ENCODE measurements at regions not wholly inside any gene's neighbourhood (a gene's known extent, or its start where the extent isn't known, plus 50 kb on each side); places are given as distances from the start of the nearest gene placed in this dataset.
A peak's percentile ranks its signal among the peaks of the same experiment; 100 is the strongest.

GRCh38 chr21:41638201-41638790 lies 128.6 kb downstream of the RIPK4 start:
- Mint-ChIP-seq H3K27ac (no peak overlapping the region), H3K27me3 (peaks cover 11% of the 10 kb centered on the region), H3K9me3 (peaks cover 11% of the 10 kb centered on the region), H3K4me1 (ENCODE audit: unreplicated experiment) (peaks cover 36% of the 10 kb centered on the region), H3K36me3 (peaks cover 5% of the 10 kb centered on the region), H3K4me3 (no peak overlapping the region)
- TF ChIP-seq, protein P1, sequence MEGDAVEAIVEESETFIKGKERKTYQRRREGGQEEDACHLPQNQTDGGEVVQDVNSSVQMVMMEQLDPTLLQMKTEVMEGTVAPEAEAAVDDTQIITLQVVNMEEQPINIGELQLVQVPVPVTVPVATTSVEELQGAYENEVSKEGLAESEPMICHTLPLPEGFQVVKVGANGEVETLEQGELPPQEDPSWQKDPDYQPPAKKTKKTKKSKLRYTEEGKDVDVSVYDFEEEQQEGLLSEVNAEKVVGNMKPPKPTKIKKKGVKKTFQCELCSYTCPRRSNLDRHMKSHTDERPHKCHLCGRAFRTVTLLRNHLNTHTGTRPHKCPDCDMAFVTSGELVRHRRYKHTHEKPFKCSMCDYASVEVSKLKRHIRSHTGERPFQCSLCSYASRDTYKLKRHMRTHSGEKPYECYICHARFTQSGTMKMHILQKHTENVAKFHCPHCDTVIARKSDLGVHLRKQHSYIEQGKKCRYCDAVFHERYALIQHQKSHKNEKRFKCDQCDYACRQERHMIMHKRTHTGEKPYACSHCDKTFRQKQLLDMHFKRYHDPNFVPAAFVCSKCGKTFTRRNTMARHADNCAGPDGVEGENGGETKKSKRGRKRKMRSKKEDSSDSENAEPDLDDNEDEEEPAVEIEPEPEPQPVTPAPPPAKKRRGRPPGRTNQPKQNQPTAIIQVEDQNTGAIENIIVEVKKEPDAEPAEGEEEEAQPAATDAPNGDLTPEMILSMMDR (conservative IDR thresholded peaks at IDR 0.05), result no peak
- no peak for DNase-seq (ENCODE audit: extremely low spot score, unreplicated experiment)

DNA sequence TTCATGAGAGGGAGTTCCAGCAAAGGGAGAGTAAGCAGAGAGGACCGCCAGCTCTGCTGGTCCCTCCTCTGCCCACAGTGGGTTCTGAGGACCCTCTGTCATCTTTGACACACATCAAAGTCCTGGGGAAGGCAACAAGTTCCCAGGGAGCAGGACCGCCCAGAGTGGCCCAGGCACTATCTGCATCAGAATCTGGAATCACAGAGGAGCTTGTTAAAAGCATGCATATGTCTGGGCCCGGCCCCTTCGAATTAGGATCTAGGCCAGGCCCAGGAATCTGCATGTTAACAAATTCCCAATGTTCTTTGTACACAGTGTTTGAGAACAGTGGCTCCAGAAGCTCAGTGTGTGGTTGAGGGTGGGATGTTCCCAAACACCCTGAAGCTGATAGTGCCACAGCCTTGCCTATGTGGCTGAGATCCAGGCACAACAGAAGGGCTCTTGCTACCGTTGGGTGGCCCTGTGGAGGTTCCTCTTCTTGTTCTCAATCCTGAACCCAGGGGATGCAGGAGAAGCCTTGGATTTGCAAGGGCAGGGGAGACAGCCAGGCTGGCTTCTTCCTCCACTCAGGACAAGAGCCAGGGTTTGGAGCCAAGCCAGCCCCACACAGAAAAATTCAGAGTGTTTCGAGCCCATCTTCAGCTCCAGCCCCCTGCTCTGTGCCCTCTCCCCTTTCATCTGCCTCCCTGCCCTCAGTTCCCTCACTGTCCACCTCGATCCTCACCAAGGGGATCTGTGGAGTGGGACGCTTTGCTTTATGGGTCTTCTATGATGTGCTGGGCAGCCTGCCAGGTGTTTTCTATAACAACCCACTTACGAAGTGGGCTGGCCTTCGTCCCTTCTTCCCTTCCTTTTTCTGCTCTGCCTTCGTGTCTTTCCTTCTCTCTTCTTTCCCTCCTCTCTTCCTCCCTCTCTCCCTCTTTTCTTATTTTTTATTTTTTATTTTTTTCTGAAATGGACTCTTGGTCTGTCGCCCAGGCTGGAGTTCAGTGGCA lies 129.0 kb upstream of the TMPRSS2 start:
- no peak overlapping the region for H3K27ac Mint-ChIP-seq
- peaks cover 26% of the 10 kb centered on the region for H3K4me1 Mint-ChIP-seq (ENCODE audit: unreplicated experiment)
- H3K27me3 Mint-ChIP-seq, result peaks cover 11% of the 10 kb centered on the region
- H3K36me3 Mint-ChIP-seq, result peaks cover 5% of the 10 kb centered on the region
- peaks cover 11% of the 10 kb centered on the region for H3K9me3 Mint-ChIP-seq
- DNase-seq (ENCODE audit: extremely low spot score, unreplicated experiment), result no peak
- TF ChIP-seq, protein P1 (conservative IDR thresholded peaks at IDR 0.05), result no peak
- no peak overlapping the region for H3K4me3 Mint-ChIP-seq

DNA sequence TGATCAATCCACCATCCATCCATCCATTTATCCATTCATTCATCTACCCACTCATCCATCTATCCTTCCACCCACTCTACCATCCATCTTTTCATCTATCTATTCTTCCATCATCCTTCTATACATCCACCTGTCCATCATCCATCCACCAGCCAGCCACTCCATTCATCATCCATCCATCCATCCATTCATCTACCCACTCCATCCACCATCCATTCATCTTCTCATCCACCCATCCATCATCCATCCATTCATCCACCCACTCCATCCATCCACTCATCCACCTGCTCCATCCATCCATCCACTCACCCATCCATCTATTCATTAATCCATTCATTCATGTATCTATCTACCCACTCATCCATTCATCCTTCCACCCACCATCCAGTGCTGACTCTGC lies 127.9 kb upstream of the TMPRSS2 start:
- peaks cover 15% of the 10 kb centered on the region for H3K9me3 Mint-ChIP-seq
- DNase-seq (ENCODE audit: extremely low spot score, unreplicated experiment), result no peak
- TF ChIP-seq, protein P1 (conservative IDR thresholded peaks at IDR 0.05), result no peak
- no peak overlapping the region for H3K27ac Mint-ChIP-seq
- no peak overlapping the region for H3K4me3 Mint-ChIP-seq
- peaks cover 23% of the 10 kb centered on the region for H3K4me1 Mint-ChIP-seq (ENCODE audit: unreplicated experiment)
- peaks cover 5% of the 10 kb centered on the region for H3K36me3 Mint-ChIP-seq
- H3K27me3 Mint-ChIP-seq, result peaks cover 11% of the 10 kb centered on the region

GRCh38 chr21:41634858-41635257 lies 126.9 kb upstream of the TMPRSS2 start:
- TF ChIP-seq, protein P1 (conservative IDR thresholded peaks at IDR 0.05), result no peak

DNA sequence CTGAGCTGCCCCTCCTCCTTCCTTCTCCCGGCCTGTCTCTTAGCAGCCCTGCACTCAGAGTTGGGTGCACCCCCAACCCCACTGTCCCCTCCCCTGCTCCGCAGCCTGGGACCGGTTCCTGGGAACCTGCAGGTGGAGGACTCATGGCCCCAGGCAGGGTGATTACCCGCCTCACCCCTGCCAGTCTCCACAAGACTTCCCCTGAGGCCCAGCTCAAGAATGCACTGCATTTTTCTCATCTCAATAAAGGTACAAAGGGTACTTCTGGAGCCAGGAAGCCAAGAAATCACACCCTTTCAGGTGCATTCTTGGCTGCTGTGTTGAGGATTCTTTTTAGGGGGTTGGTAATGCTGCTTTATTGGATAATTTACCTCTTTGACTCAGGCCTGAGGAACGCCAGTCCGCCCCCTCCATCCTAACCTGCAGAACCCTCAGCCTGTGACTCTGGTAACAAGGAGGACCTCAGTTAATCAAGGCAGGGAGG lies 126.3 kb upstream of the TMPRSS2 start:
- TF ChIP-seq, protein P1 (conservative IDR thresholded peaks at IDR 0.05), result no peak
- H3K4me3 Mint-ChIP-seq, result peak overlapping the region; percentile 30
- H3K27me3 Mint-ChIP-seq, result peaks cover 6% of the 10 kb centered on the region
- H3K27ac Mint-ChIP-seq, result peak overlapping the region; percentile 86
- H3K4me1 Mint-ChIP-seq (ENCODE audit: unreplicated experiment), result peaks cover 14% of the 10 kb centered on the region
- H3K36me3 Mint-ChIP-seq, result peaks cover 5% of the 10 kb centered on the region
- DNase-seq (ENCODE audit: extremely low spot score, unreplicated experiment), result no peak
- peaks cover 15% of the 10 kb centered on the region for H3K9me3 Mint-ChIP-seq

More at GRCh38 chr21:41634858-41635257, 126.9 kb upstream of the TMPRSS2 start:
- Mint-ChIP-seq H3K27ac (peak overlapping the region; percentile 86), H3K9me3 (peaks cover 15% of the 10 kb centered on the region), H3K27me3 (peaks cover 9% of the 10 kb centered on the region), H3K4me3 (no peak overlapping the region), H3K36me3 (peaks cover 5% of the 10 kb centered on the region), H3K4me1 (ENCODE audit: unreplicated experiment) (peaks cover 18% of the 10 kb centered on the region)
- DNase-seq (ENCODE audit: extremely low spot score, unreplicated experiment), result no peak
